ENCODE measurements at regions not wholly inside any gene's neighbourhood (a gene's known extent, or its start where the extent isn't known, plus 50 kb on each side); places are given as distances from the start of the nearest gene placed in this dataset.

DNA sequence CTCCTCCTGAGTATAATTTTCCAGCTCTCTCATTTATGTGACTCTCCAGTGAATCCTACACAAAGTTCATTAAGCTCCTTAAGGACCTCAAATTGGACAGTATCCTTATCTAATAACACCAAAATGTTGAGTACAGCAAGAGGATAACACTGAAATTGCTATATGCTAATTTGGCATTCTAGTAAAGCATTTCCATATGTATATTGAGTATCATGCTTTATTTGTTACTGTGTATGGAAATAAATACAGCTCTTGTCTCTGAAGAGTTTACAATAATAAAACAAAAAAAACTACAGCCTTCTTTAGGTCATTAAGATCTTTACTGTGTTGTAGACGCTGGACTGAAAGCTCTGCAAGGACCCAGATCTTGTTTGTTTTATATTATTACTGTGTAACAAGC is 1341.3 kb downstream of the ROBO1 start:
- H3K27ac ChIP-seq, result no peak overlapping the region
- intact Hi-C loops (cut with DNase I), result no loop called here
- TF ChIP-seq, protein P1, sequence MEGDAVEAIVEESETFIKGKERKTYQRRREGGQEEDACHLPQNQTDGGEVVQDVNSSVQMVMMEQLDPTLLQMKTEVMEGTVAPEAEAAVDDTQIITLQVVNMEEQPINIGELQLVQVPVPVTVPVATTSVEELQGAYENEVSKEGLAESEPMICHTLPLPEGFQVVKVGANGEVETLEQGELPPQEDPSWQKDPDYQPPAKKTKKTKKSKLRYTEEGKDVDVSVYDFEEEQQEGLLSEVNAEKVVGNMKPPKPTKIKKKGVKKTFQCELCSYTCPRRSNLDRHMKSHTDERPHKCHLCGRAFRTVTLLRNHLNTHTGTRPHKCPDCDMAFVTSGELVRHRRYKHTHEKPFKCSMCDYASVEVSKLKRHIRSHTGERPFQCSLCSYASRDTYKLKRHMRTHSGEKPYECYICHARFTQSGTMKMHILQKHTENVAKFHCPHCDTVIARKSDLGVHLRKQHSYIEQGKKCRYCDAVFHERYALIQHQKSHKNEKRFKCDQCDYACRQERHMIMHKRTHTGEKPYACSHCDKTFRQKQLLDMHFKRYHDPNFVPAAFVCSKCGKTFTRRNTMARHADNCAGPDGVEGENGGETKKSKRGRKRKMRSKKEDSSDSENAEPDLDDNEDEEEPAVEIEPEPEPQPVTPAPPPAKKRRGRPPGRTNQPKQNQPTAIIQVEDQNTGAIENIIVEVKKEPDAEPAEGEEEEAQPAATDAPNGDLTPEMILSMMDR (IDR thresholded peaks at IDR 0.05), result no peak
- DNase-seq (no peak), ATAC-seq (no peak)
- no peak overlapping the region for H3K4me3 ChIP-seq
- H3K36me3 ChIP-seq, result no peaks in the 10 kb centered on the region
- H3K27me3 ChIP-seq, result no peaks in the 10 kb centered on the region
- H3K4me1 ChIP-seq, result no peaks in the 10 kb centered on the region
- H3K9me3 ChIP-seq, result no peaks in the 10 kb centered on the region

GRCh38 chr3:78427303-78427702 is 1340.5 kb downstream of the ROBO1 start:
- TF ChIP-seq, protein P1 (IDR thresholded peaks at IDR 0.05), result no peak
- ATAC-seq, result no peak

GRCh38 chr3:78430741-78431140 is 1337.1 kb downstream of the ROBO1 start:
- Histone ChIP-seq H3K9me3 (no peaks in the 10 kb centered on the region), H3K27me3 (no peaks in the 10 kb centered on the region), H3K4me3 (no peak overlapping the region), H3K27ac (no peak overlapping the region), H3K36me3 (no peaks in the 10 kb centered on the region), H3K4me1 (no peaks in the 10 kb centered on the region)
- no peak for DNase-seq
- intact Hi-C loops (cut with DNase I), result no loop called here
- ATAC-seq, result no peak
- TF ChIP-seq, protein P1 (IDR thresholded peaks at IDR 0.05), result no peak

More at GRCh38 chr3:78427303-78427702, 1340.5 kb downstream of the ROBO1 start:
- Histone ChIP-seq H3K36me3 (no peaks in the 10 kb centered on the region), H3K27ac (no peak overlapping the region), H3K4me1 (no peaks in the 10 kb centered on the region), H3K9me3 (no peaks in the 10 kb centered on the region), H3K27me3 (no peaks in the 10 kb centered on the region), H3K4me3 (no peak overlapping the region)
- no peak for DNase-seq
- intact Hi-C loops (cut with DNase I), result no loop called here

DNA sequence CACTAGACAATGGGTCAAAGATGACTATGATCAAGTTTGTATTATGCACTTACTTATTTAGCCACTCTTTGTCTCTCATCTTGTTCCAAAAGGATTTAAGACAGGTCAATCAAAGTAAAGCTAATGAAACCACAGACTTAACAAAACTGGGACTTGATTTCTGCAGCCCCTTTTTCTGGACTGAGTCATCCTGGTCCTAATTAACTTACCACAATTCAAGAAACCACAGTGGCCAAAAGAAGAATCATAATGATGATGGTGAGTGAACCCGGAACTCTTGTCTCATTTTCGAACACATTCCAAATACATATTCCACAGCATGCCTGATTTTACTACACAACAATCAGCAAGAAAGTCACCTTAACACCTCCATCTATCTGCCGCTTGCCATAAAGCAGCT is 1333.0 kb downstream of the ROBO1 start:
- intact Hi-C loops (cut with DNase I), result no loop called here
- Histone ChIP-seq H3K27me3 (no peaks in the 10 kb centered on the region), H3K36me3 (no peaks in the 10 kb centered on the region), H3K4me3 (no peak overlapping the region), H3K4me1 (no peaks in the 10 kb centered on the region), H3K9me3 (no peaks in the 10 kb centered on the region), H3K27ac (no peak overlapping the region)
- TF ChIP-seq, protein P1 (IDR thresholded peaks at IDR 0.05), result no peak
- ATAC-seq (no peak), DNase-seq (no peak)

DNA sequence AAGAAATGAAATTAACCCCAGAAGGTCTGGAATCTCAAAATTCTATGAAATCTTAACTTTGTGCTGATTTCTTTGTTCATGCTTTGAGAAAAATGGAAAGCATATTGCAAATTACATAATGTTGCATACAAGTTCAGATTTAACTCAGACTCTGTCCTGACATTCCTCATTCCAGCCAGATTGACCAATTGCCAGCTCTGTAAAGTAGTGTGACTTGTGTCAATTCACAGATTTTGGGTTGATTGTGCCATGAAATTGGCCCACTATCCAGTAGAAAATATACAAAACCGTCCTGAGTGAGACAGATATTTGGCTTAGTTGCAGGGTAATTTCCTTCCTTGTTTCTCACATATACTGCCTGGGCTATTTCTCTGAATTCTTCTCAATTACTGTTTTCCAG is 1312.6 kb downstream of the ROBO1 start:
- Histone ChIP-seq H3K27ac (no peak overlapping the region), H3K27me3 (no peaks in the 10 kb centered on the region), H3K4me3 (no peak overlapping the region), H3K9me3 (no peaks in the 10 kb centered on the region), H3K36me3 (no peaks in the 10 kb centered on the region), H3K4me1 (no peaks in the 10 kb centered on the region)
- TF ChIP-seq, protein P1 (IDR thresholded peaks at IDR 0.05), result no peak
- intact Hi-C loops (cut with DNase I), result no loop called here
- ATAC-seq (no peak), DNase-seq (no peak)

- Histone ChIP-seq H3K27me3 (no peaks in the 10 kb centered on the region), H3K27ac (no peak overlapping the region), H3K4me1 (no peaks in the 10 kb centered on the region), H3K9me3 (no peaks in the 10 kb centered on the region), H3K36me3 (no peaks in the 10 kb centered on the region), H3K4me3 (no peak overlapping the region)
- ATAC-seq (no peak), DNase-seq (no peak)
- TF ChIP-seq, protein P1 (IDR thresholded peaks at IDR 0.05), result no peak
- intact Hi-C loops (cut with DNase I), result no loop called here
These were observed 1311.9 kb downstream of the ROBO1 start for GRCh38 chr3:78455712-78456433.

Measured in upper lobe of right lung (tissue), 1 donor.